Sigmoid colon (tissue), 6 donors: ENCODE measurements at regions not wholly inside any gene's neighbourhood (a gene's known extent, or its start where the extent isn't known, plus 50 kb on each side); places are given as distances from the start of the nearest gene placed in this dataset.
A peak's percentile ranks its signal among the peaks of the same experiment; 100 is the strongest.
"Not testable (repeated sequence)": the region's sequence is repeated elsewhere in the genome, so short reads cannot be mapped to it uniquely, and the experiment has no call there.

Experiments
- DNase-seq: peaks from one replicate; pipeline ENCODE4 v3.0.0-alpha.2; 2019
- H3K27ac ChIP-seq, 4 donors: fragments of 200-600 bp; sonication (generic); one replicate each; pipeline ENCODE4 v1.5.1; 2016 to 2019; ENCODE audit warnings: mild to moderate bottlenecking in 1 of 4
- H3K27me3 ChIP-seq, 3 donors: fragments of 200-600 bp; sonication (generic); one replicate each; pipeline ENCODE4 v1.5.1; 2019; ENCODE audit warnings: mild to moderate bottlenecking in 1 of 3
- H3K36me3 ChIP-seq, 4 donors: fragments of 200-600 bp; sonication (generic); one replicate each; pipeline ENCODE4 v1.5.1; 2016 to 2019
- H3K4me1 ChIP-seq, 4 donors: fragments of 200-600 bp; sonication (generic); one replicate each; pipeline ENCODE4 v1.5.1; 2017 to 2019
- H3K4me3 ChIP-seq, 4 donors: fragments of 200-600 bp; sonication (generic); one replicate each; pipeline ENCODE4 v1.5.1; 2017 to 2019; ENCODE audit warnings: mild to moderate bottlenecking in 2 of 4, moderate library complexity in 1 of 4
- H3K9me3 ChIP-seq, 4 donors: fragments of 200-600 bp in 3 of 4; sonication (generic) in 3 of 4; one replicate each; pipeline versions ENCODE4 v1.5.1 to v1.6.1; 2013 to 2019
- CTCF ChIP-seq, 4 experiments: fragments of 450-650 bp in 3 of 4; fragments of 200-600 bp in 1 of 4; IDR thresholded peaks; one replicate each; pipeline ENCODE4 v1.5.1; 2016 to 2019; ENCODE audit warnings: antibody characterized with exemption in 4 of 4, mild to moderate bottlenecking in 3 of 4, moderate library complexity in 2 of 4
- EP300 ChIP-seq, 4 donors: sonication (generic); formaldehyde crosslinking; IDR thresholded peaks; one replicate each; pipeline ENCODE4 v1.6.1; 2017; ENCODE audit warnings: antibody characterized with exemption in 4 of 4
- POLR2A ChIP-seq, 2 donors: fragments of 450-650 bp; IDR thresholded peaks; one replicate each; pipeline ENCODE4 v1.6.1; 2016; ENCODE audit warnings: antibody characterized with exemption in 2 of 2, mild to moderate bottlenecking in 2 of 2, moderate library complexity in 2 of 2
- POLR2AphosphoS5 ChIP-seq, 4 donors: sonication (generic); formaldehyde crosslinking; IDR thresholded peaks; one replicate each; pipeline ENCODE4 v1.6.1; 2017; ENCODE audit warnings: antibody characterized with exemption in 4 of 4
- WGBS, 2 donors: extraction: QIAGEN DNeasy Blood & Tissue Kit; methylation state at CpG; one replicate each; pipeline ENCODE4 v1.1.7; 2013; 5-methylcytosine and 5-hydroxymethylcytosine counted together
- intact Hi-C: fragments of 100-400 bp; cut with DNase I; formaldehyde crosslinking; loops from one replicate; pipeline ENCODE4 v1.15.1; 2023
- donor health status: healthy with polysubstance abuse.
- donor health status: healthy.

- Histone ChIP-seq H3K4me3 (no peak overlapping the region), H3K27me3 (no peaks in the 10 kb centered on the region), H3K4me1 (no peaks in the 10 kb centered on the region), H3K27ac (no peak overlapping the region), H3K9me3 (no peaks in the 10 kb centered on the region), H3K36me3 (no peaks in the 10 kb centered on the region)
- TF ChIP-seq POLR2AphosphoS5 (IDR thresholded peaks at IDR 0.05) (no peak), CTCF (IDR thresholded peaks at IDR 0.05) (no peak), POLR2A (IDR thresholded peaks at IDR 0.05) (no peak), EP300 (IDR thresholded peaks at IDR 0.05) (no peak)
- DNase-seq: no peak
- intact Hi-C loops: no loop called here
Observed at GRCh38 chr6:81289229-81289628, 463.3 kb downstream of the TENT5A start.

GRCh38 chr6:81265106-81265505, 487.4 kb downstream of the TENT5A start:
- 60 to 70% methylated on average over 4 of the region's 4 CpGs for WGBS, 2 donors
- no peak for TF ChIP-seq EP300 (IDR thresholded peaks at IDR 0.05)
- no peak for TF ChIP-seq POLR2AphosphoS5 (IDR thresholded peaks at IDR 0.05)
- H3K4me1 ChIP-seq: no peaks in the 10 kb centered on the region
- intact Hi-C loops: no loop called here
- peak; percentile 61 for DNase-seq
- H3K36me3 ChIP-seq: no peaks in the 10 kb centered on the region
- H3K4me3 ChIP-seq: peak overlapping the region in 3 of 4 donors; percentile 8 to 22 (median 16)
- no peak overlapping the region for H3K27ac ChIP-seq
- H3K27me3 ChIP-seq: no peaks in the 10 kb centered on the region
- H3K9me3 ChIP-seq: no peaks in the 10 kb centered on the region

GRCh38 chr6:81263531-81264168, 488.8 kb downstream of the TENT5A start:
- H3K27ac ChIP-seq: no peak overlapping the region
- WGBS, 2 donors: 90 to 94% methylated on average over 17 of the region's 17 CpGs
- intact Hi-C loops: no loop called here

GRCh38 chr6:81262656-81263055, 489.8 kb downstream of the TENT5A start:
- Histone ChIP-seq H3K27ac (no peak overlapping the region), H3K36me3 (no peaks in the 10 kb centered on the region), H3K9me3 (no peaks in the 10 kb centered on the region), H3K4me3 (no peak overlapping the region), H3K4me1 (no peaks in the 10 kb centered on the region), H3K27me3 (no peaks in the 10 kb centered on the region)
- TF ChIP-seq EP300 (IDR thresholded peaks at IDR 0.05) (no peak), POLR2AphosphoS5 (IDR thresholded peaks at IDR 0.05) (no peak), POLR2A (IDR thresholded peaks at IDR 0.05) (no peak), CTCF (IDR thresholded peaks at IDR 0.05) (no peak)
- intact Hi-C loops: no loop called here
- DNase-seq: no peak
- 90 to 92% methylated on average over 8 of the region's 8 CpGs for WGBS, 2 donors

More at GRCh38 chr6:81263531-81264168, 488.8 kb downstream of the TENT5A start:
- Histone ChIP-seq H3K9me3 (no peaks in the 10 kb centered on the region), H3K4me1 (no peaks in the 10 kb centered on the region), H3K27me3 (no peaks in the 10 kb centered on the region), H3K4me3 (no peak overlapping the region), H3K36me3 (no peaks in the 10 kb centered on the region)
- DNase-seq: no peak
- no peak for TF ChIP-seq POLR2A (IDR thresholded peaks at IDR 0.05)
- no peak for TF ChIP-seq EP300 (IDR thresholded peaks at IDR 0.05)
- TF ChIP-seq CTCF (IDR thresholded peaks at IDR 0.05): no peak
- no peak for TF ChIP-seq POLR2AphosphoS5 (IDR thresholded peaks at IDR 0.05)

- H3K27me3 ChIP-seq, H3K9me3 ChIP-seq, DNase-seq, H3K4me1 ChIP-seq, H3K27ac ChIP-seq, intact Hi-C loops, H3K4me3 ChIP-seq, H3K36me3 ChIP-seq: not testable (repeated sequence)
- 87 to 95% methylated on average over 6 of the region's 6 CpGs for WGBS, 2 donors
Observed at GRCh38 chr6:81256223-81256622, 496.3 kb downstream of the TENT5A start.

GRCh38 chr6:81253821-81254220, 498.7 kb downstream of the TENT5A start:
- no peaks in the 10 kb centered on the region for H3K36me3 ChIP-seq
- no peak overlapping the region for H3K4me3 ChIP-seq
- no peak overlapping the region for H3K27ac ChIP-seq
- no peaks in the 10 kb centered on the region for H3K27me3 ChIP-seq
- no peaks in the 10 kb centered on the region for H3K9me3 ChIP-seq
- no peak for DNase-seq
- H3K4me1 ChIP-seq: no peaks in the 10 kb centered on the region
- intact Hi-C loops: no loop called here
- no peak for TF ChIP-seq EP300 (IDR thresholded peaks at IDR 0.05)
- no peak for TF ChIP-seq CTCF (IDR thresholded peaks at IDR 0.05)
- TF ChIP-seq POLR2AphosphoS5 (IDR thresholded peaks at IDR 0.05): no peak
- TF ChIP-seq POLR2A (IDR thresholded peaks at IDR 0.05): no peak
